Stomach (tissue), 8 donors: ENCODE measurements at regions not wholly inside any gene's neighbourhood (a gene's known extent, or its start where the extent isn't known, plus 50 kb on each side); places are given as distances from the start of the nearest gene placed in this dataset.
A peak's percentile ranks its signal among the peaks of the same experiment; 100 is the strongest.

ENCODE experiments used
- DNase-seq, 2 donors: peaks; one replicate each; pipeline versions ENCODE4 v3.0.0 to v3.0.0-alpha.2; 2013 to 2019
- H3K27ac ChIP-seq, 5 donors: fragments of 200-600 bp in 4 of 5; sonication (generic) in 4 of 5; one replicate each; pipeline ENCODE4 v1.5.1; 2013 to 2019; ENCODE audit warnings: mild to moderate bottlenecking in 1 of 5, moderate library complexity in 1 of 5
- H3K27me3 ChIP-seq, 3 donors: fragments of 200-600 bp; sonication (generic); one replicate each; pipeline ENCODE4 v1.5.1; 2017 to 2019; ENCODE audit warnings: mixed run types in 1 of 3
- H3K36me3 ChIP-seq, 4 donors: fragments of 200-600 bp; sonication (generic); 1 replicate in 3 of 4; 2 replicates in 1 of 4; pipeline ENCODE4 v1.5.1; 2016 to 2019
- H3K4me1 ChIP-seq, 4 donors: fragments of 200-600 bp; sonication (generic); one replicate each; pipeline ENCODE4 v1.5.1; 2016 to 2019
- H3K4me3 ChIP-seq, 4 donors: fragments of 200-600 bp; sonication (generic) in 3 of 4; one replicate each; pipeline ENCODE4 v1.5.1; 2016 to 2019; ENCODE audit warnings: mild to moderate bottlenecking in 1 of 4
- H3K9me3 ChIP-seq, 4 donors: fragments of 200-600 bp; sonication (generic); one replicate each; pipeline ENCODE4 v1.5.1; 2016 to 2019
- CTCF ChIP-seq, 7 experiments: fragments of 450-650 bp in 4 of 7; fragments of 200-600 bp in 3 of 7; sonication (generic) in 3 of 7; IDR thresholded peaks; one replicate each; pipeline ENCODE4 v1.5.1; 2016 to 2019; ENCODE audit warnings: antibody characterized with exemption in 7 of 7, control low read depth in 2 of 7, mild to moderate bottlenecking in 1 of 7
- EP300 ChIP-seq: sonication (generic); formaldehyde crosslinking; IDR thresholded peaks from one replicate; pipeline ENCODE4 v1.6.1; 2017; ENCODE audit warnings: antibody characterized with exemption
- POLR2A ChIP-seq, 4 donors: fragments of 450-650 bp; IDR thresholded peaks; one replicate each; pipeline ENCODE4 v1.6.1; 2016; ENCODE audit warnings: antibody characterized with exemption in 4 of 4, control low read depth in 2 of 4, mild to moderate bottlenecking in 1 of 4, moderate library complexity in 1 of 4
- POLR2AphosphoS5 ChIP-seq, 3 donors: sonication (generic); formaldehyde crosslinking; IDR thresholded peaks; one replicate each; pipeline ENCODE4 v1.6.1; 2016; ENCODE audit warnings: antibody characterized with exemption in 3 of 3
- WGBS, 5 donors: extraction: QIAGEN DNeasy Blood & Tissue Kit in 3 of 5; methylation state at CpG; one replicate each; pipeline versions ENCODE4 v1.1.5 to v1.1.7; 2013 to 2018; 5-methylcytosine and 5-hydroxymethylcytosine counted together
- intact Hi-C: fragments of 100-400 bp; cut with DNase I; formaldehyde crosslinking; loops from one replicate; pipeline ENCODE4 v1.15.1; 2023; ENCODE audit warnings: low total_unique reads
- donor health status: healthy with polysubstance abuse.
- donor health status: Bipolar disorder and iron deficiency.
- donor health status: healthy.

DNA sequence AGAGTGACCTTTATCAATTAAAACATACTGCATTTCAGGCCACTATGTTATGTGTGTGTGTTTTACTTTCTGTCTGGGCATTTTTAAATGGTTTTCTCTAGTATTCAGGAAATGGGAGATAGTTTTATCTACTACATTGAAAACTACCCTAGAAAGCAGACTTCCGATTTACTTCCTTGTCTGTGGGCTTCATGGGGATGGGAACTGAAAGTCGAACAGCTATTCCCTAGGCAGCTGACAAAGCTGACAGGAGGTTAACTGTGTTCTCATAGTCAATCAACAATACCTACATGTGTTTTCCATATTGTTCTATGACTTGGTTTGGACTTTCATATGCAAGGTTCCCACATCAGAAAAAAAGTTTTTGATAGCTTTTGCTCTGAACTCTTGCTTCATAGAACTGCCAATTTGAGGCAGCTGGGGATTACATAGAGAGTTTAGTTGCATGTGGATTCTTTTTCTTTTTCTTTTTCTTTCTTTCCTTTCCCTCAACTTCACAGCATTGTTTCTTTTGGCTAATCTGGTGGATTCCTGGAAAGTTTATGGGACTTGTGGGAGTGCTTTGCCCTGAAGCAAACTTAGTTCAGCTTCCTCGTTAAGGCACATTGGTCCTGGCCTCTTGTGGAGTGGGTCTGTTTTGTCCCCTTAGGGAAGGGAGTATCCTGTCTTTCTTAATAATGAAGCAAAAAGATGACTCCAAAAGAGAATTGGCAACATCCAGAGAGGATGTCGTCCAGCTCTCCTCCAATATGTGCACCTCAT, 327.1 kb upstream of the GIMD1 start:
- H3K9me3 ChIP-seq = peaks cover 0 to 5% (median 0%) of the 10 kb centered on the region in 4 donors
- no peak overlapping the region for H3K27ac ChIP-seq
- TF ChIP-seq CTCF (IDR thresholded peaks at IDR 0.05) = no peak
- no peak for TF ChIP-seq EP300
- TF ChIP-seq POLR2AphosphoS5 (IDR thresholded peaks at IDR 0.05) = no peak
- no peak for TF ChIP-seq POLR2A (IDR thresholded peaks at IDR 0.05)
- no peak overlapping the region for H3K4me3 ChIP-seq
- peak in 1 of 2 donors; percentile 7 for DNase-seq
- WGBS, 5 donors = 63 to 86% (median 74%) methylated on average over 4 of the region's 4 CpGs
- intact Hi-C loops = no loop called here
- H3K27me3 ChIP-seq = no peaks in the 10 kb centered on the region
- H3K4me1 ChIP-seq = no peaks in the 10 kb centered on the region
- H3K36me3 ChIP-seq = no peaks in the 10 kb centered on the region

GRCh38 chr4:106694232-106694631, 325.7 kb upstream of the GIMD1 start:
- Histone ChIP-seq H3K27me3 (no peaks in the 10 kb centered on the region), H3K4me3 (no peak overlapping the region), H3K27ac (no peak overlapping the region), H3K4me1 (no peaks in the 10 kb centered on the region), H3K9me3 (peaks cover 0 to 5% (median 0%) of the 10 kb centered on the region in 4 donors), H3K36me3 (no peaks in the 10 kb centered on the region)
- intact Hi-C loops = no loop called here
- WGBS, 5 donors = 53 to 71% (median 64%) methylated on average over 2 of the region's 2 CpGs
- no peak for TF ChIP-seq POLR2AphosphoS5 (IDR thresholded peaks at IDR 0.05)
- no peak for TF ChIP-seq POLR2A (IDR thresholded peaks at IDR 0.05)
- TF ChIP-seq CTCF (IDR thresholded peaks at IDR 0.05) = no peak
- TF ChIP-seq EP300 = no peak
- DNase-seq = no peak

DNA sequence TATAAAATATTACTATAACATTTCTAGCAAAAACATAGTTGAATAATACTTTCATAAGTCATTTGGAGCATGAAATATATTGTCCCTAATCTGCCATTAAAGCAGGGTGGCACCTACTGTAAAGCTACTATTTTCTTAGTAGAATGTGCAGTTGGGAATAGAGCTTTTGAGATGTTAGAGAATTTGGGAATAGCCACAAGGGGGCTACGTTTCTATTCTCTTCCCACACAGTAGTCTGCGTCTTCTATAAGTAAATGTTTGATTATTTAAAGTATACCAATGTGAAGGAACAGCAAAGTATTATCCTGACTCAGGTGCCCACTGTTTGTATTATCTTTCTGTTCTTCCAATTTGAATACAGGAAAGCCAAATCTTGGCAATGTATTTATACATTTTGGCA, 323.2 kb upstream of the GIMD1 start:
- peaks cover 0 to 5% (median 0%) of the 10 kb centered on the region in 4 donors for H3K9me3 ChIP-seq
- WGBS, 5 donors = 3 to 25% (median 13%) methylated on average over 2 of the region's 2 CpGs
- DNase-seq = no peak
- no peaks in the 10 kb centered on the region for H3K27me3 ChIP-seq
- TF ChIP-seq EP300 = no peak
- no peak for TF ChIP-seq POLR2A (IDR thresholded peaks at IDR 0.05)
- no peak for TF ChIP-seq POLR2AphosphoS5 (IDR thresholded peaks at IDR 0.05)
- no peak for TF ChIP-seq CTCF (IDR thresholded peaks at IDR 0.05)
- H3K4me3 ChIP-seq = no peak overlapping the region
- H3K4me1 ChIP-seq = no peaks in the 10 kb centered on the region
- intact Hi-C loops = no loop called here
- H3K27ac ChIP-seq = no peak overlapping the region
- no peaks in the 10 kb centered on the region for H3K36me3 ChIP-seq

DNA sequence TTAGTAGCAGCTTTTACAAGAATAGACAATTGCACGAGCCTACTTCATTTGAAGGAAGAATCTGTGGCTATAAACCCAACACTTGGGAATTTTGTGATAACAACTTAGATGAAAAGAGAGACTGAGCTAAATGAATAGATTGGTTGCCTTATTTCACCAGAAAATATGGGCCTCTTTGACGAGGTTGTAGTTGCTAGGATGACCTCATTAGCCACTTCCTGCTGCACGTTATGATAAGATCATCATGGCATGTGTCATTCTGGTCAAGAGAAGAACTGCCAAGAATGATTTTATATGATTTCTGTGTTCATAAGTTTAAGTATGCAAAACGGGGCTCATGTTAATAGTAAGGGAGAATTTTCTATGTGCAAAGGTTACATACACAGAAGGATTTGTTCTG, 321.9 kb upstream of the GIMD1 start:
- intact Hi-C loops = no loop called here
- H3K36me3 ChIP-seq = no peaks in the 10 kb centered on the region
- no peaks in the 10 kb centered on the region for H3K27me3 ChIP-seq
- H3K4me3 ChIP-seq = no peak overlapping the region
- peaks cover 0 to 5% (median 2%) of the 10 kb centered on the region in 4 donors for H3K9me3 ChIP-seq
- TF ChIP-seq POLR2AphosphoS5 (IDR thresholded peaks at IDR 0.05) (no peak), EP300 (no peak), CTCF (IDR thresholded peaks at IDR 0.05) (no peak), POLR2A (IDR thresholded peaks at IDR 0.05) (no peak)
- DNase-seq = peak in 1 of 2 donors; percentile 22
- H3K27ac ChIP-seq = no peak overlapping the region
- WGBS, 5 donors = 33 to 43% (median 39%) methylated on average over 4 of the region's 4 CpGs
- no peaks in the 10 kb centered on the region for H3K4me1 ChIP-seq
